K562 (cell line): ENCODE measurements at regions not wholly inside any gene's neighbourhood (a gene's known extent, or its start where the extent isn't known, plus 50 kb on each side); places are given as distances from the start of the nearest gene placed in this dataset.

Experiments
- ATAC-seq: fragments of 200-7000 bp; cut with Tn5 transposase; 3 replicates; pipeline ENCODE4 v1.9.1; 2020; ENCODE audit warnings: moderate library complexity
- BruUV-seq: library from RNA; stranded (reverse); fragments of 400-500 nt; replicated peaks from 2 replicates; lab custom pipeline; 2021; lab: Mats Ljungman, UMichigan
- CTCF ChIA-PET: fragments of 300-600 bp; formaldehyde crosslinking; extraction: SDS; loops from one replicate; lab custom pipeline; 2021; ENCODE audit warnings: low intra/inter-chr PET ratio; lab: Yijun Ruan, JAX
- POLR2A ChIA-PET: fragments of 300-600, 350-650 bp; sonication (Branson Sonifier 250); formaldehyde crosslinking; extraction: SDS; loops from one replicate; lab custom pipeline; 2021; ENCODE audit warnings: antibody characterized with exemption, inconsistent platforms; lab: Yijun Ruan, JAX
- DNase-seq, 4 experiments: peaks; one replicate each; pipeline versions ENCODE4 v3.0.0 to v3.0.0-alpha.2; 2011 to 2018; ENCODE audit warnings: low spot score in 3 of 4, mixed read lengths in 3 of 4; ENCODE audit errors: extremely low read depth in 1 of 4
- FAIRE-seq: peaks from 2 replicates; lab custom pipeline; 2011; peaks lifted over from hg19 to GRCh38; lab: Jason Lieb, UNC
- H2AFZ ChIP-seq: 2 replicates; pipeline ENCODE4 v1.6.0; 2011; ENCODE audit warnings: low read depth, low read length, control low read depth, inconsistent platforms
- H3K27ac ChIP-seq: fragments of 200-600 bp; 3 replicates; pipeline ENCODE4 v1.8.0; 2011; ENCODE audit warnings: low read depth, mild to moderate bottlenecking, control low read depth, inconsistent platforms, low read length, moderate library complexity, mixed read lengths; ENCODE audit errors: extremely low read depth
- H3K27me3 ChIP-seq, 2 experiments: fragments of 300-600 bp in 1 of 2; 2 replicates in 1 of 2; 3 replicates in 1 of 2; pipeline versions ENCODE4 v1.6.0 to v1.8.0; 2011; ENCODE audit warnings: inconsistent platforms in 2 of 2, low read length in 2 of 2, mild to moderate bottlenecking in 1 of 2, mixed read lengths in 1 of 2, moderate library complexity in 1 of 2; ENCODE audit not compliant: control insufficient read depth in 2 of 2, insufficient read depth in 2 of 2
- H3K36me3 ChIP-seq: fragments of 300-600 bp; 3 replicates; pipeline ENCODE4 v1.8.0; 2011; ENCODE audit warnings: mild to moderate bottlenecking, low read length, inconsistent platforms; ENCODE audit not compliant: control insufficient read depth, insufficient read depth
- H3K4me1 ChIP-seq, 2 experiments: fragments of 200-600 bp in 1 of 2; replicated peaks in 1 of 2; 2 replicates in 1 of 2; 3 replicates in 1 of 2; pipeline versions ENCODE4 v1.5.1 to v1.8.0; 2011; ENCODE audit warnings: inconsistent platforms in 2 of 2, low read length in 2 of 2, mild to moderate bottlenecking in 1 of 2, mixed read lengths in 1 of 2, moderate library complexity in 1 of 2; ENCODE audit not compliant: control insufficient read depth in 2 of 2, insufficient read depth in 2 of 2
- H3K4me2 ChIP-seq: 2 replicates; pipeline ENCODE4 v1.6.1; 2011; ENCODE audit warnings: low read length, control low read depth, inconsistent platforms, mixed read lengths; ENCODE audit not compliant: insufficient read depth
- H3K4me3 ChIP-seq: fragments of 200-600 bp; sonication (generic), shearing (Covaris generic); 2 replicates; pipeline ENCODE4 v1.5.1; 2016; ENCODE audit warnings: control low read depth, inconsistent platforms
- H3K79me2 ChIP-seq: fragments of 200-600 bp; 3 replicates; pipeline ENCODE4 v1.8.0; 2011; ENCODE audit warnings: low read length, inconsistent platforms; ENCODE audit not compliant: control insufficient read depth, insufficient read depth
- H3K9ac ChIP-seq, 2 experiments: 2 replicates each; pipeline versions ENCODE4 v1.6.0 to v1.6.1; 2011; ENCODE audit warnings: low read depth in 2 of 2, low read length in 2 of 2, control low read depth in 1 of 2, inconsistent platforms in 1 of 2, mild to moderate bottlenecking in 1 of 2, mixed read lengths in 1 of 2; ENCODE audit not compliant: insufficient read depth in 1 of 2
- H3K9me1 ChIP-seq: one replicate; pipeline ENCODE4 v1.6.0; 2011; ENCODE audit warnings: inconsistent platforms, mild to moderate bottlenecking, low read length, moderate library complexity; ENCODE audit not compliant: control insufficient read depth, insufficient read depth
- H3K9me3 ChIP-seq: replicated peaks from 2 replicates; pipeline ENCODE4 v1.5.1; 2011; ENCODE audit warnings: low read depth, low read length, inconsistent platforms; ENCODE audit not compliant: control insufficient read depth, insufficient read depth
- H4K20me1 ChIP-seq: replicated peaks from 2 replicates; pipeline ENCODE4 v1.6.1; 2011; ENCODE audit warnings: low read length, inconsistent platforms, mixed read lengths; ENCODE audit not compliant: control insufficient read depth, insufficient read depth
- BACH1 ChIP-seq: fragments of 200-800 bp; sonication (Bioruptor generic); IDR thresholded peaks from 2 replicates; pipeline ENCODE4 v1.6.1; 2016; ENCODE audit warnings: missing genetic modification characterization, missing compliant biosample characterization
- CHD1 ChIP-seq: fragments of 200-600 bp; sonication (generic); IDR thresholded peaks from one replicate; pipeline ENCODE4 v1.6.1; 2012; ENCODE audit warnings: mild to moderate bottlenecking, moderate library complexity, low read length, inconsistent platforms
- CSDE1 ChIP-seq, 2 experiments: fragments of 450-650 bp; IDR thresholded peaks; 2 replicates each; pipeline ENCODE4 v1.6.1; 2016; ENCODE audit warnings: mild to moderate bottlenecking in 1 of 2
- E4F1 ChIP-seq: fragments of 250-450 bp; sonication (Bioruptor Pico); IDR thresholded peaks from 2 replicates; pipeline ENCODE4 v1.5.0; 2021; ENCODE audit warnings: mild to moderate bottlenecking, borderline replicate concordance
- HIVEP1 ChIP-seq: fragments of 250-450 bp; sonication (Bioruptor Pico); IDR thresholded peaks from 2 replicates; pipeline ENCODE4 v1.4.0; 2020; ENCODE audit warnings: mild to moderate bottlenecking
- KAT7 ChIP-seq: sonication (generic); formaldehyde crosslinking; IDR thresholded peaks from 2 replicates; pipeline ENCODE4 v1.8.0; 2022; ENCODE audit warnings: missing genetic modification reagents, mild to moderate bottlenecking, borderline replicate concordance
- NCOA1 ChIP-seq: fragments of 450-650 bp; IDR thresholded peaks from 2 replicates; pipeline ENCODE4 v1.6.1; 2016; ENCODE audit warnings: low read depth
- NRF1 ChIP-seq, 2 experiments: fragments of 450-650 bp; IDR thresholded peaks in 1 of 2; conservative IDR thresholded peaks in 1 of 2; 2 replicates each; pipeline ENCODE4 v1.6.1; 2014; ENCODE audit warnings: mild to moderate bottlenecking in 2 of 2
- RB1 ChIP-seq: fragments of 450-650 bp; IDR thresholded peaks from 2 replicates; pipeline ENCODE4 v1.6.1; 2017; ENCODE audit warnings: low read depth, mild to moderate bottlenecking
- YBX1 ChIP-seq: fragments of 450-650 bp; IDR thresholded peaks from 2 replicates; pipeline ENCODE4 v1.7.1; 2016; ENCODE audit warnings: mild to moderate bottlenecking
- ZNF274 ChIP-seq: IDR thresholded peaks from 2 replicates; pipeline ENCODE4 v1.6.1; 2011; ENCODE audit warnings: low read depth, mild to moderate bottlenecking, low read length, moderate library complexity, borderline replicate concordance
- WGBS: fragments of 100-300 bp; shearing (Covaris generic); methylation state at CpG from one replicate; pipeline ENCODE4 v1.1.6; 2016; ENCODE audit warnings: low coverage, mixed read lengths; ENCODE audit not compliant: insufficient coverage; ENCODE audit errors: missing lambda C conversion rate; 5-methylcytosine and 5-hydroxymethylcytosine counted together
- in situ Hi-C: fragments of 300-500 bp; cut with MboI; formaldehyde crosslinking; loops from 4 replicates; pipeline ENCODE4 v1.15.0; 2018; ENCODE audit warnings: inconsistent platforms, mixed read lengths
- intact Hi-C: fragments of 100-400 bp; cut with micrococcal nuclease; formaldehyde crosslinking; loops from 2 replicates; pipeline ENCODE4 v1.14.2; 2022
- TF ChIP-seq, protein P1 (sequence below): fragments of 250-450 bp; sonication (Bioruptor Pico); IDR thresholded peaks from 2 replicates; pipeline ENCODE4 v1.9.0; 2021; ENCODE audit warnings: mild to moderate bottlenecking

GRCh38 chr5:73278693-73279092 lies 105.7 kb downstream of the TMEM174 start:
- 0% methylated on average over 6 of the region's 6 CpGs for WGBS
- Histone ChIP-seq H3K27me3 (peaks cover 27 to 40% of the 10 kb centered on the region in 2 experiments), H3K79me2 (no peaks in the 10 kb centered on the region), H3K4me1 (no peaks in the 10 kb centered on the region), H3K9me1 (peaks cover under 1% of the 10 kb centered on the region), H3K9ac (no peak overlapping the region), H3K27ac (no peak overlapping the region), H3K9me3 (no peaks in the 10 kb centered on the region), H2AFZ (no peak overlapping the region), H4K20me1 (0 out of 2 replicates have a peak, but pooled peaks cover 4% of the 10 kb centered on the region), H3K36me3 (no peaks in the 10 kb centered on the region), H3K4me3 (no peak overlapping the region), H3K4me2 (no peak overlapping the region)
- intact Hi-C loops (no loop called here), in situ Hi-C loops (no loop called here)
- ATAC-seq: no peak
- TF ChIP-seq BACH1 (tag) (no peak), HIVEP1 (CRISPR knock-in tag) (no peak), ZNF274 (no peak), NRF1 (conservative IDR thresholded peaks at IDR 0.05 in 1 of 2, IDR thresholded peaks at IDR 0.05 in 1 of 2) (no peak), RB1 (no peak), CHD1 (no peak), NCOA1 (no peak), CSDE1 (IDR thresholded peaks at IDR 0.05) (no peak), E4F1 (no peak), YBX1 (no peak), KAT7 (CRISPR knock-in tag) (no peak)
- TF ChIP-seq, protein P1, sequence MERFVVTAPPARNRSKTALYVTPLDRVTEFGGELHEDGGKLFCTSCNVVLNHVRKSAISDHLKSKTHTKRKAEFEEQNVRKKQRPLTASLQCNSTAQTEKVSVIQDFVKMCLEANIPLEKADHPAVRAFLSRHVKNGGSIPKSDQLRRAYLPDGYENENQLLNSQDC (CRISPR knock-in tag): no peak
- POLR2A ChIA-PET: interaction anchor here (0.5 kb wide), 1 partner anchor 132 kb away, joined by 4 read pairs; no protein-coding TSS in a partner anchor
- DNase-seq: no peak
- CTCF ChIA-PET: no interaction called here
- no peak for FAIRE-seq
- BruUV-seq: no TSS peak
